ENCODE measurements at regions not wholly inside any gene's neighbourhood (a gene's known extent, or its start where the extent isn't known, plus 50 kb on each side); places are given as distances from the start of the nearest gene placed in this dataset.
A peak's percentile ranks its signal among the peaks of the same experiment; 100 is the strongest.

DNA sequence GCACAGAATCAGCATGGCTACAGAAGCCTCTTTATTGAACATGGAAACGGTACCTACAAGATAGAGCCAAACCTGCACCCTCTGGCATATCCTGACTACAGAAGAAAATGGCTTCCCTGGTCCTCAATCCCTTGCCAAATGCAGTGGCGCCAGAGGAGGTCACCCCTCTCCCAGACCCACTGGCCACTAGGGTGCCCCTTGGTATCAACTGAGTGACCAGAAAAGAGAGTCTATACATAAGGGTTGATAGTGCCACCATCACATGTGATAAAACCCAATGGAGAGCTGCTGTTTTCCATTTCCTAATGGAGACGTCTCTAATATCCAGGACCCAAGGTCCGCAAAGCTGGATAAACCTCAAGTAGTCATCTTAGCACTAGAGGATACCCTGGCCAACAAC, 52.7 kb upstream of the ALK start:
- no peak for DNase-seq (ENCODE audit: extremely low spot score)
- H3K36me3 ChIP-seq (ENCODE audit: insufficient read depth), result no peaks in the 10 kb centered on the region
- no peaks in the 10 kb centered on the region for H3K4me1 ChIP-seq (ENCODE audit: insufficient read depth)
- no peak overlapping the region for H3K27ac ChIP-seq (ENCODE audit: low read depth)
- WGBS, result 89% methylated on average over 4 of the region's 4 CpGs
- no peak overlapping the region for H3K4me3 ChIP-seq (ENCODE audit: low read depth, low read length)

DNA sequence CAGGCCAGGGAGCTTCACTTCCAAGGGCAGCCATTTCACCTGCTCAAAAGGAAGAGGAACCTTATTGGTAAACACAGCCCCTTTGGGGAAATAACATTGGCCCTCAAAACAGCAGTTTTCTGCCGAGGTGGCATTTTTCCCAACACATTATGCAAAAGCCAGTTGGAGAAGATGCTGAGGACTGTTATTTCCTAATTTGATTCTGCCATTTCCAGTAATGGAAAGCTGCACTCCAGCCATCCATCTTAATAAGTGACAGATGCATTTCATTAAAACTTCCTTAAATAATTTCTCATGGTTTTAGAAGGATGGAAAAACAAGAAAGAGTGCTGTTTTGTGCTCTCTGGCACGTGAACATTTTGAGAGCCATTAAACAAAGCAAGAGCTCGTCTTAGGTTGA, 55.9 kb upstream of the ALK start:
- WGBS, result 65% methylated on average over 3 of the region's 3 CpGs
- no peak overlapping the region for H3K27ac ChIP-seq (ENCODE audit: low read depth)
- no peak overlapping the region for H3K4me3 ChIP-seq (ENCODE audit: low read depth, low read length)
- no peak for DNase-seq (ENCODE audit: extremely low spot score)
- no peaks in the 10 kb centered on the region for H3K4me1 ChIP-seq (ENCODE audit: insufficient read depth)
- no peaks in the 10 kb centered on the region for H3K36me3 ChIP-seq (ENCODE audit: insufficient read depth)

DNA sequence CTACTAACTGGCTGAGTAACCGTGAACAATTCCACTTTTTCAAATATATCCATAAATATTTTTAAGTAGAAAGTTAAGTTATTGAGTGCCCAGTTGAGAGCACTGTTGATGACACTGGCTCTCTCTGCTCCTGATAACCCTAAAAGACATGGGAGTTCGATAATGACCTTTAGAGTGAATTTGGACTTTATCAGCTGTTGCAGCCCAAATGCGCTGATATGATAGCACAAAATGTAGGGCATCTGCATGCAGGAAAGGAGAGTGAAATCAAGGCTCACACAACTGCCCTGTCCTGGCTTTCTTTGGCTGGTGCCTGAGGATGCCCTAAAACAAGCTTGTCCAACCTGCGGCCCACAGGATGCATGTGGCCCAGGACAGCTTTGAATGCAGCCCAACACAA, 60.0 kb upstream of the ALK start:
- DNase-seq (ENCODE audit: extremely low spot score), result no peak
- no peak overlapping the region for H3K4me3 ChIP-seq (ENCODE audit: low read depth, low read length)
- no peaks in the 10 kb centered on the region for H3K4me1 ChIP-seq (ENCODE audit: insufficient read depth)
- H3K36me3 ChIP-seq (ENCODE audit: insufficient read depth), result no peaks in the 10 kb centered on the region
- H3K27ac ChIP-seq (ENCODE audit: low read depth), result no peak overlapping the region
- 92% methylated on average over 4 of the region's 4 CpGs for WGBS

- H3K4me1 ChIP-seq (ENCODE audit: insufficient read depth), result no peaks in the 10 kb centered on the region
- no peak overlapping the region for H3K4me3 ChIP-seq (ENCODE audit: low read depth, low read length)
- DNase-seq (ENCODE audit: extremely low spot score), result no peak
- WGBS, result 70% methylated on average over 4 of the region's 4 CpGs
- no peak overlapping the region for H3K27ac ChIP-seq (ENCODE audit: low read depth)
- H3K36me3 ChIP-seq (ENCODE audit: insufficient read depth), result no peaks in the 10 kb centered on the region
Observed at GRCh38 chr2:29983308-29983707, 61.9 kb upstream of the ALK start.

DNA sequence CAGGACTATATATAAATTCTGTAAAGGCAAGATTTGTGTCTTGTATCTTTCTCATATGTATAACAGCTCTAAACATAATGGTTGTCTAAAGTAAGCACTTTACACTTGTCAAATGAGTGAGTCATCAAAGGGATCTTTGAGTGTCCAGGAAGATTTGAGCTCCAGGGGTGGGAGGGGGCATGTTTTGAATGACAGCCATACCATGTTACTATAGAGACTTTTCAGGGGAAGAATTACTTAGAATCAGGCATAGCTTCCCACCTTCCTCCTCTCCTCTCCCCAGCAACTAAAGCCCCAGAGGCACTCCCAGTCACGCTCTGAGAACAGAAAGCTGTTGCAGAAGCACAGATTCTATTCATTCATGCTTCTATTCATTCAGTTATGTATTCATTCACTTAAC, 65.8 kb upstream of the ALK start:
- no peak for DNase-seq (ENCODE audit: extremely low spot score)
- 80% methylated on average over 1 of the region's 1 CpG for WGBS
- H3K4me3 ChIP-seq (ENCODE audit: low read depth, low read length), result no peak overlapping the region

DNA sequence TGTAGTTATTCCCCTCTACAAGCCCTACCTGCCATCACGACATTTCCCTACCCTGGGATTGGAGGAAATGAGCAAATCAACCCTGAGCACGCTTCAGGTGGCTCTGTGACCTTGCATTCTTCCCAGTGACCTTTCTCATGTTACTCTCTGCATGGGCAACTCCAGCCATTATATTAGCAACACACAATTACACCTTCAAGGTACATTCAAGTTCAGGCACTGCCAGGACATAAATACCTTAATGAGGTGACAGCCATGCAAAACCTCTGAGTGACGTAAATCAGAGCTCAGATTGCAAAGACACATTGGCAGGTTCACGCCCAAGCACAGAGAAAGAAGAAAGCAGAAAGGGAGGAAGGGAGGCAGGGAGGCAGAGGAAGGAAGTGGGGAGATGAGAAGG, 68.7 kb upstream of the ALK start:
- no peak overlapping the region for H3K4me3 ChIP-seq (ENCODE audit: low read depth, low read length)
- WGBS, result 69% methylated on average over 4 of the region's 4 CpGs
- H3K27ac ChIP-seq (ENCODE audit: low read depth), result no peak overlapping the region
- DNase-seq (ENCODE audit: extremely low spot score), result no peak
- no peaks in the 10 kb centered on the region for H3K36me3 ChIP-seq (ENCODE audit: insufficient read depth)
- H3K4me1 ChIP-seq (ENCODE audit: insufficient read depth), result no peaks in the 10 kb centered on the region

More for the DNA sequence above, 65.8 kb upstream of the ALK start:
- H3K36me3 ChIP-seq (ENCODE audit: insufficient read depth), result no peaks in the 10 kb centered on the region
- H3K27ac ChIP-seq (ENCODE audit: low read depth), result no peak overlapping the region
- no peaks in the 10 kb centered on the region for H3K4me1 ChIP-seq (ENCODE audit: insufficient read depth)

DNA sequence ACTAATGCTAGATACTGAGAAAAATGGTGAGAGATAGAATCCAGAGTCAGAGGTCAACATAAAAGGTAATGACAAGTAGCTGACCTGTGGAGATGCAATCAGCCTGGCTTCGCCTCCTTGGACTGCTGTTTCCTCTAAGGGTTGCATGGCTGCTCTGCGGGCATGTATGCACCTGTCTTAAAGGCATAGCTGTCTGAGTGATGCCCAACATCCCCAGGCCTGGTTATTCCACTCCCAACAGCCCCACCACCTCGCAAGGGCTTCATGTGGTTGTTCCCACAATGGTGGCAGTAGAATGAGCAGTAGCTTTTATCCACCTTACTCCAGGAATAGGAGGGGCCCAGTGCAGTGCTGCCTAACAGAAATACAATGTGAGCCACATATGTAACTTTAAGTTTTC, 69.7 kb upstream of the ALK start:
- no peak for DNase-seq (ENCODE audit: extremely low spot score)
- Histone ChIP-seq H3K36me3 (ENCODE audit: insufficient read depth) (no peaks in the 10 kb centered on the region), H3K4me1 (ENCODE audit: insufficient read depth) (no peaks in the 10 kb centered on the region), H3K4me3 (ENCODE audit: low read depth, low read length) (no peak overlapping the region), H3K27ac (ENCODE audit: low read depth) (no peak overlapping the region)
- 75% methylated on average over 3 of the region's 3 CpGs for WGBS

- no peak overlapping the region for H3K4me3 ChIP-seq (ENCODE audit: low read depth, low read length)
- H3K27ac ChIP-seq (ENCODE audit: low read depth), result no peak overlapping the region
- no peaks in the 10 kb centered on the region for H3K36me3 ChIP-seq (ENCODE audit: insufficient read depth)
- DNase-seq (ENCODE audit: extremely low spot score), result no peak
- H3K4me1 ChIP-seq (ENCODE audit: insufficient read depth), result no peaks in the 10 kb centered on the region
- 39% methylated on average over 1 of the region's 1 CpG for WGBS
Observed at GRCh38 chr2:29995241-29995640, 73.9 kb upstream of the ALK start.

GRCh38 chr2:30003128-30003527, 81.7 kb upstream of the ALK start:
- no peak overlapping the region for H3K4me3 ChIP-seq (ENCODE audit: low read depth, low read length)
- H3K27ac ChIP-seq (ENCODE audit: low read depth), result no peak overlapping the region
- no peaks in the 10 kb centered on the region for H3K4me1 ChIP-seq (ENCODE audit: insufficient read depth)
- no peak for DNase-seq (ENCODE audit: extremely low spot score)
- no peaks in the 10 kb centered on the region for H3K36me3 ChIP-seq (ENCODE audit: insufficient read depth)

GRCh38 chr2:30022444-30023071, 101.2 kb upstream of the ALK start:
- Histone ChIP-seq H3K4me1 (ENCODE audit: insufficient read depth) (no peaks in the 10 kb centered on the region), H3K4me3 (ENCODE audit: low read depth, low read length) (no peak overlapping the region), H3K36me3 (ENCODE audit: insufficient read depth) (no peaks in the 10 kb centered on the region), H3K27ac (ENCODE audit: low read depth) (no peak overlapping the region)
- no peak for DNase-seq (ENCODE audit: extremely low spot score)
- 73% methylated on average over 4 of the region's 4 CpGs for WGBS

DNA sequence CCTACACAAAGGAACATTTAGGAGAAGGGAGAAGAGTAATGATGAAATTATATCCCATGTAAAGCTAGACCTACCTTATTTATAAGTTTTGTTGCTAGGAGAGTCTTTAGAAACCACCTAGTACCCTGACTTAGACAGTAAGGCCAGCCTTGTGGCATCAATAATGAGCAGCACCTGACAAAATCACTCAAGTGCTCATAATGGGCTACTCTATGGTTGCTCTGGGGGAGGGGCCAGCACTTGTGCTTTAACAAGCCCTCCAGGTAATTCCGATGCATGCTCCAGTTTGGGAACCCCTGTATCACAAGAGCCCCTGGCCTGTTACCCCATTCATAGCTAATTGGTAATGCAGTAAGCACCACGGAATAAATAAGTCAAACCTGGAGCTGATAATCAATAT, 102.9 kb upstream of the ALK start:
- H3K27ac ChIP-seq (ENCODE audit: low read depth), result no peak overlapping the region
- no peak for DNase-seq (ENCODE audit: extremely low spot score)

DNA sequence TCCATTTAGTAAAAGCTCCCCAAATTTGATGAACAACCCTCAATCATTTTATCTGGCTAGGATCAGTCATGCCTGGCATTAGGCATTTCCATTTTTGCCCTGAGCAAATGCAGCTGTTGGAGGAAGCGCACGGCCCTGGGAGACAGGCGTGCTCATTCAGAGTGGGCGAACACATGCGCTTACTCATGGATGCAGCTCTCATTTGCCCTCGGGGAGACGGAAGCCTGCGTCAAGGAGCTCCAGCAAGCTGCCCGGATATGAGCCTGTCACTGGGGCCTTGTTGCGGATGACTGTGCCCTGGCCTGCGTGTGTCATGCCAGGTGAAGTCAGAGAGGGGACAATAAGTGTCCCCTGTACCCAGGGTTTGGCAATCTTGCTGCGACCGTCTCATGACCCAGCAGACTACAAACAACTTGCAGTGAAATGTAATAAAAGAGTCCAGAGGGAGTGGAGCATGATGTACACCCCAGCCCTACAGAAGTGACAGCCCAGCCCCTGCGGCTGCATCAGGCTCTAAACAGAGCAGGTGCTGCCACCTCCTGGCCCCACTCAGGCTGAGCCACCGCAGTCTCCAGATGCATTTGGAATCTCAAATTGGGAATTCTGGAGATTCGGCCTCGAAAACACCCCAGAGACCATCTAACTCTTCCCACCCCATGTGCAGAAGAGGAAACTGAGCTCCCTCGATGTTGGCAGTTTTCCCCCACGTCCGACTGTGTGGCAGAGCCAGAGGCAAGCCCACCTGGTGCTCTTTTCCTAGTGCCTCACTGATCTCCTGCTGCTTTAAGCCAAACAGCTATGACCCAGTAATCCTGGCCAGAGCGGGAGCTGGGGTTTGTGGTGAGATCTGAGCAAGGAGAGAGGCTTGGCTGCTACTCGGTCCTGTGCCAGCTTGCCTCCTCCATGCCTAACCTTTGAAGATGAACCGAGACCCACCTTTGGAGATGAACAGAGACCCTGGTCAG, 105.0 kb upstream of the ALK start:
- H3K27ac ChIP-seq (ENCODE audit: low read depth), result no peak overlapping the region
- no peak overlapping the region for H3K4me3 ChIP-seq (ENCODE audit: low read depth, low read length)
- H3K36me3 ChIP-seq (ENCODE audit: insufficient read depth), result no peaks in the 10 kb centered on the region
- H3K4me1 ChIP-seq (ENCODE audit: insufficient read depth), result no peaks in the 10 kb centered on the region
- WGBS, result 35% methylated on average over 23 of the region's 23 CpGs
- peak; percentile 31 for DNase-seq (ENCODE audit: extremely low spot score)

More for the DNA sequence above, 102.9 kb upstream of the ALK start:
- Histone ChIP-seq H3K4me1 (ENCODE audit: insufficient read depth) (no peaks in the 10 kb centered on the region), H3K4me3 (ENCODE audit: low read depth, low read length) (no peak overlapping the region), H3K36me3 (ENCODE audit: insufficient read depth) (no peaks in the 10 kb centered on the region)
- WGBS, result 92% methylated on average over 2 of the region's 2 CpGs

DNA sequence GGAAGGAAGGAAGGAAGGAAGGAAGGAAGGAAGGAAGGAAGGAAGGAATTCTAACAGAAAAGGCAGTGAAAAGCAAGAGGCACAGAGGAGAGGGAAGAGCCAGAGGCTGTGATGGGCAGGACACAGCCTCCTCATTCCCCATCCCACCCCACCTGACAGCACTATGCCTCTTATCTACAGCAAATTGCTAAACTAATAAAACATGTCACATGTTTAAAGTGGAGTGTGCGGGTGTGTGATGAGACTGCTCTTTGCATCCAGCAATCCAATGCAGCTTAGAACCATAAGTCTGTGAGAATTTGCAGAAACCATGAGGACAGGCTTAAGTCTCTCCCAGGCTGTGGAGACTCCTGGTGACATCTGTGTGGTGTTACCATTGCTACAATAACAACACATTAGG, 108.4 kb upstream of the ALK start:
- no peak overlapping the region for H3K27ac ChIP-seq (ENCODE audit: low read depth)
- no peaks in the 10 kb centered on the region for H3K36me3 ChIP-seq (ENCODE audit: insufficient read depth)
- H3K4me1 ChIP-seq (ENCODE audit: insufficient read depth), result no peaks in the 10 kb centered on the region
- DNase-seq (ENCODE audit: extremely low spot score), result no peak
- 31% methylated on average over 1 of the region's 1 CpG for WGBS
- no peak overlapping the region for H3K4me3 ChIP-seq (ENCODE audit: low read depth, low read length)

DNA sequence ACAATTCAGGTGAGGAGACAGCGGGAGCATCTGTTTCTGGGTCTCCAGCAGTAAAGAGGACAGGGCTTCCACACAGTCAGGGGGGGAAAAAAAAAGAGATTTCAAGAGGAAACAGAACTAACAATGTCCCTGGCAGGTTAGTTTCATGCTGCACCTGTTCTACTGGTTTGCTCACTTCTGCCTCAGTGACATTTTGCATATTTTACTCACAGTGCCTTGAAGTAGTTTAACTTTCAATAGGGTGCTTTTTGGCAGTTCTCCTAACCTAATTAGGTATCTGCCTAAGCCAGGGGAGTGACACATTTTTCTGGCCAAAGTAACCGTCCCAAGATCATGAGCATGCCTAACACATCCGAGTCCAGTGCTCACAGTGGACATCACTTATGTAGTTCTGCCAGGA, 109.0 kb upstream of the ALK start:
- Histone ChIP-seq H3K27ac (ENCODE audit: low read depth) (no peak overlapping the region), H3K4me1 (ENCODE audit: insufficient read depth) (no peaks in the 10 kb centered on the region), H3K36me3 (ENCODE audit: insufficient read depth) (no peaks in the 10 kb centered on the region), H3K4me3 (ENCODE audit: low read depth, low read length) (no peak overlapping the region)
- DNase-seq (ENCODE audit: extremely low spot score), result peak; percentile 36
- 65% methylated on average over 3 of the region's 3 CpGs for WGBS
